ENCODE measurements at regions not wholly inside any gene's neighbourhood (a gene's known extent, or its start where the extent isn't known, plus 50 kb on each side); places are given as distances from the start of the nearest gene placed in this dataset.

DNA sequence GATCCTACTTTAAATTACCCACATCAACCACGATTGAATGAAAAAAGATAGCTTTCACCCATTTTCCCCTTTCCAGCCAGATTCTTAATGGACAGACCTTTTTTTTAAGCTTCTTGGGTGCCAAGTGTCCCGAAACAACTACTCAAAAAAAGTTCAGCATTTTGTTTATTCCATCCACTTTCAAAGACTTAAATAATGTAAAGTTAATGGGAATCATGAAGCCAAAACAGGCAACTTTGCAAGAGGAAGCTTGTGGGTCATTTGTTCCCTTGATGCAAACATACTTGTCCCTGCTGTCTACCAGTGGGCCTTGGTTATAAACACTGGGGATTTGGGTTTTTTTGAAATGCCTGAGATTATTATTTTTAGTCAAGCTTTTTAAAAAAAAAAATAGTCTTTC, 414.0 kb upstream of the PSMD7 start:
- intact Hi-C loops (cut with micrococcal nuclease; ENCODE audit: unreplicated experiment) (loop anchor here (10.0 kb wide), 1 partner anchor 222 kb away; no protein-coding TSS in a partner anchor), in situ Hi-C loops (cut with MboI) (no loop called here)
- ATAC-seq (no peak), FAIRE-seq (no peak), DNase-seq (ENCODE audit: low read depth, low spot score) (no peak)
- Histone ChIP-seq H3K4me2 (ENCODE audit: control insufficient read depth, insufficient read depth) (no peak overlapping the region), H3K9me3 (replicated peaks; ENCODE audit: control insufficient read depth, insufficient read depth, low read length) (no peaks in the 10 kb centered on the region), H3K4me3 (no peak overlapping the region), H3K27ac (ENCODE audit: control insufficient read depth, insufficient read depth) (no peak overlapping the region), H3K4me1 (ENCODE audit: control insufficient read depth, insufficient read depth, low read length) (no peaks in the 10 kb centered on the region), H3K9ac (ENCODE audit: control insufficient read depth, insufficient read depth, low read length) (no peak overlapping the region), H4K20me1 (ENCODE audit: control insufficient read depth, insufficient read depth) (no peaks in the 10 kb centered on the region), H2AFZ (ENCODE audit: control insufficient read depth, low read depth, low read length) (no peak overlapping the region), H3K79me2 (ENCODE audit: control insufficient read depth, insufficient read depth, low read length) (no peaks in the 10 kb centered on the region), H3K27me3 (replicated peaks in 1 of 2; ENCODE audit: control insufficient read depth in 2 of 2, insufficient read depth in 2 of 2, low read length in 1 of 2) (no peaks in the 10 kb centered on the region), H3K36me3 (ENCODE audit: control insufficient read depth in 2 of 2, insufficient read depth in 2 of 2, low read length in 1 of 2) (no peaks in the 10 kb centered on the region)
- ChIA-PET SMC1A (ENCODE audit: uncharacterized antibody, unreplicated experiment) (no interaction called here), RAD21 (ENCODE audit: unreplicated experiment) (interaction anchor here (1.2 kb wide), 1 partner anchor 316 kb away, joined by 3 read pairs; no protein-coding TSS in a partner anchor), POLR2A (no interaction called here), CTCF (interaction anchor here (0.7 to 1.5 kb wide), 5 partner anchors 10 to 1055 kb away, joined by 3 to 5 read pairs (median 3); no protein-coding TSS in a partner anchor)
- BruUV-seq (replicated peaks) = no TSS peak
- TF ChIP-seq, protein P1, sequence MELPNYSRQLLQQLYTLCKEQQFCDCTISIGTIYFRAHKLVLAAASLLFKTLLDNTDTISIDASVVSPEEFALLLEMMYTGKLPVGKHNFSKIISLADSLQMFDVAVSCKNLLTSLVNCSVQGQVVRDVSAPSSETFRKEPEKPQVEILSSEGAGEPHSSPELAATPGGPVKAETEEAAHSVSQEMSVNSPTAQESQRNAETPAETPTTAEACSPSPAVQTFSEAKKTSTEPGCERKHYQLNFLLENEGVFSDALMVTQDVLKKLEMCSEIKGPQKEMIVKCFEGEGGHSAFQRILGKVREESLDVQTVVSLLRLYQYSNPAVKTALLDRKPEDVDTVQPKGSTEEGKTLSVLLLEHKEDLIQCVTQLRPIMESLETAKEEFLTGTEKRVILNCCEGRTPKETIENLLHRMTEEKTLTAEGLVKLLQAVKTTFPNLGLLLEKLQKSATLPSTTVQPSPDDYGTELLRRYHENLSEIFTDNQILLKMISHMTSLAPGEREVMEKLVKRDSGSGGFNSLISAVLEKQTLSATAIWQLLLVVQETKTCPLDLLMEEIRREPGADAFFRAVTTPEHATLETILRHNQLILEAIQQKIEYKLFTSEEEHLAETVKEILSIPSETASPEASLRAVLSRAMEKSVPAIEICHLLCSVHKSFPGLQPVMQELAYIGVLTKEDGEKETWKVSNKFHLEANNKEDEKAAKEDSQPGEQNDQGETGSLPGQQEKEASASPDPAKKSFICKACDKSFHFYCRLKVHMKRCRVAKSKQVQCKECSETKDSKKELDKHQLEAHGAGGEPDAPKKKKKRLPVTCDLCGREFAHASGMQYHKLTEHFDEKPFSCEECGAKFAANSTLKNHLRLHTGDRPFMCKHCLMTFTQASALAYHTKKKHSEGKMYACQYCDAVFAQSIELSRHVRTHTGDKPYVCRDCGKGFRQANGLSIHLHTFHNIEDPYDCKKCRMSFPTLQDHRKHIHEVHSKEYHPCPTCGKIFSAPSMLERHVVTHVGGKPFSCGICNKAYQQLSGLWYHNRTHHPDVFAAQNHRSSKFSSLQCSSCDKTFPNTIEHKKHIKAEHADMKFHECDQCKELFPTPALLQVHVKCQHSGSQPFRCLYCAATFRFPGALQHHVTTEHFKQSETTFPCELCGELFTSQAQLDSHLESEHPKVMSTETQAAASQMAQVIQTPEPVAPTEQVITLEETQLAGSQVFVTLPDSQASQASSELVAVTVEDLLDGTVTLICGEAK (IDR thresholded peaks at IDR 0.05; ENCODE audit: borderline replicate concordance) = no peak
- TF ChIP-seq, protein P2, sequence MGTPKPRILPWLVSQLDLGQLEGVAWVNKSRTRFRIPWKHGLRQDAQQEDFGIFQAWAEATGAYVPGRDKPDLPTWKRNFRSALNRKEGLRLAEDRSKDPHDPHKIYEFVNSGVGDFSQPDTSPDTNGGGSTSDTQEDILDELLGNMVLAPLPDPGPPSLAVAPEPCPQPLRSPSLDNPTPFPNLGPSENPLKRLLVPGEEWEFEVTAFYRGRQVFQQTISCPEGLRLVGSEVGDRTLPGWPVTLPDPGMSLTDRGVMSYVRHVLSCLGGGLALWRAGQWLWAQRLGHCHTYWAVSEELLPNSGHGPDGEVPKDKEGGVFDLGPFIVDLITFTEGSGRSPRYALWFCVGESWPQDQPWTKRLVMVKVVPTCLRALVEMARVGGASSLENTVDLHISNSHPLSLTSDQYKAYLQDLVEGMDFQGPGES (IDR thresholded peaks at IDR 0.05) = no peak
- TF ChIP-seq ZNF24 (IDR thresholded peaks at IDR 0.05) (no peak), SPI1 (IDR thresholded peaks at IDR 0.05; ENCODE audit: borderline replicate concordance, insufficient read depth, low read depth, low read length) (no peak), RFX5 (IDR thresholded peaks at IDR 0.05; ENCODE audit: low read depth, low read length) (no peak), ZNF622 (IDR thresholded peaks at IDR 0.05) (no peak), ATF7 (IDR thresholded peaks at IDR 0.05; ENCODE audit: low read depth) (no peak), RAD51 (IDR thresholded peaks at IDR 0.05) (no peak)
- TF ChIP-seq, protein P3, sequence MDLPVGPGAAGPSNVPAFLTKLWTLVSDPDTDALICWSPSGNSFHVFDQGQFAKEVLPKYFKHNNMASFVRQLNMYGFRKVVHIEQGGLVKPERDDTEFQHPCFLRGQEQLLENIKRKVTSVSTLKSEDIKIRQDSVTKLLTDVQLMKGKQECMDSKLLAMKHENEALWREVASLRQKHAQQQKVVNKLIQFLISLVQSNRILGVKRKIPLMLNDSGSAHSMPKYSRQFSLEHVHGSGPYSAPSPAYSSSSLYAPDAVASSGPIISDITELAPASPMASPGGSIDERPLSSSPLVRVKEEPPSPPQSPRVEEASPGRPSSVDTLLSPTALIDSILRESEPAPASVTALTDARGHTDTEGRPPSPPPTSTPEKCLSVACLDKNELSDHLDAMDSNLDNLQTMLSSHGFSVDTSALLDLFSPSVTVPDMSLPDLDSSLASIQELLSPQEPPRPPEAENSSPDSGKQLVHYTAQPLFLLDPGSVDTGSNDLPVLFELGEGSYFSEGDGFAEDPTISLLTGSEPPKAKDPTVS (IDR thresholded peaks at IDR 0.05; ENCODE audit: low read depth, low read length) = no peak
- TF ChIP-seq, protein P4, sequence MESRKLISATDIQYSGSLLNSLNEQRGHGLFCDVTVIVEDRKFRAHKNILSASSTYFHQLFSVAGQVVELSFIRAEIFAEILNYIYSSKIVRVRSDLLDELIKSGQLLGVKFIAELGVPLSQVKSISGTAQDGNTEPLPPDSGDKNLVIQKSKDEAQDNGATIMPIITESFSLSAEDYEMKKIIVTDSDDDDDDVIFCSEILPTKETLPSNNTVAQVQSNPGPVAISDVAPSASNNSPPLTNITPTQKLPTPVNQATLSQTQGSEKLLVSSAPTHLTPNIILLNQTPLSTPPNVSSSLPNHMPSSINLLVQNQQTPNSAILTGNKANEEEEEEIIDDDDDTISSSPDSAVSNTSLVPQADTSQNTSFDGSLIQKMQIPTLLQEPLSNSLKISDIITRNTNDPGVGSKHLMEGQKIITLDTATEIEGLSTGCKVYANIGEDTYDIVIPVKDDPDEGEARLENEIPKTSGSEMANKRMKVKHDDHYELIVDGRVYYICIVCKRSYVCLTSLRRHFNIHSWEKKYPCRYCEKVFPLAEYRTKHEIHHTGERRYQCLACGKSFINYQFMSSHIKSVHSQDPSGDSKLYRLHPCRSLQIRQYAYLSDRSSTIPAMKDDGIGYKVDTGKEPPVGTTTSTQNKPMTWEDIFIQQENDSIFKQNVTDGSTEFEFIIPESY (IDR thresholded peaks at IDR 0.05) = no peak
- WGBS (ENCODE audit: insufficient coverage, insufficient replicate concordance, low lambda C conversion rate, missing lambda C conversion rate) = 0% methylated on average over 2 of the region's 2 CpGs
